Panc1 (cell line): ENCODE measurements at regions not wholly inside any gene's neighbourhood (a gene's known extent, or its start where the extent isn't known, plus 50 kb on each side); places are given as distances from the start of the nearest gene placed in this dataset.

ENCODE experiments used
- ATAC-seq: fragments of 200-7000 bp; cut with Tn5 transposase; 2 replicates; pipeline ENCODE4 v1.9.1; 2020; ENCODE audit warnings: mild to moderate bottlenecking, moderate library complexity
- BruUV-seq: library from RNA; stranded (reverse); fragments of 400-500 nt; replicated peaks from 2 replicates; lab custom pipeline; 2021; lab: Mats Ljungman, UMichigan
- CTCF ChIA-PET: fragments of 300-600 bp; sonication (Branson Sonifier 250); formaldehyde crosslinking; loops from one replicate; lab custom pipeline; 2022; ENCODE audit warnings: antibody characterized with exemption; lab: Charles Lee
- POLR2A ChIA-PET: fragments of 300-600 bp; sonication (Branson Sonifier 250); formaldehyde crosslinking; loops from one replicate; lab custom pipeline; 2022; ENCODE audit warnings: antibody characterized with exemption; lab: Charles Lee
- DNase-seq: peaks from one replicate; pipeline ENCODE4 v3.0.0-alpha.2; 2010; ENCODE audit warnings: low read depth, low spot score
- H3K27ac ChIP-seq: 2 replicates; pipeline ENCODE4 v1.5.1; 2011; ENCODE audit warnings: mild to moderate bottlenecking, low read length, inconsistent platforms
- H3K27me3 ChIP-seq: fragments of 200-500 bp; sonication (Bioruptor generic); 2 replicates; pipeline ENCODE4 v1.6.0; 2014; ENCODE audit warnings: low read length, inconsistent platforms; ENCODE audit not compliant: control insufficient read depth, insufficient read depth
- H3K36me3 ChIP-seq: fragments of 200-500 bp; sonication (Bioruptor generic); 2 replicates; pipeline ENCODE4 v1.5.1; 2014; ENCODE audit warnings: inconsistent platforms, mild to moderate bottlenecking, low read length, moderate library complexity; ENCODE audit not compliant: control insufficient read depth, insufficient read depth
- H3K4me1 ChIP-seq: 2 replicates; pipeline ENCODE4 v1.5.1; 2011; ENCODE audit warnings: inconsistent platforms, mild to moderate bottlenecking, low read length, moderate library complexity; ENCODE audit not compliant: control insufficient read depth, insufficient read depth
- H3K4me3 ChIP-seq, 2 experiments: 2 replicates each; pipeline ENCODE4 v1.5.1; 2011 to 2012; ENCODE audit warnings: low read depth in 2 of 2, low read length in 2 of 2, mild to moderate bottlenecking in 2 of 2, inconsistent platforms in 1 of 2, moderate library complexity in 1 of 2
- H3K9me3 ChIP-seq: fragments of 200-500 bp; sonication (Bioruptor generic); 2 replicates; pipeline ENCODE4 v1.5.1; 2014; ENCODE audit warnings: low read depth, mild to moderate bottlenecking, inconsistent platforms, low read length, moderate library complexity; ENCODE audit not compliant: control insufficient read depth, insufficient read depth
- CTCF ChIP-seq: fragments of 450-650 bp; IDR thresholded peaks from 2 replicates; pipeline ENCODE4 v1.5.1; 2017; ENCODE audit warnings: mild to moderate bottlenecking
- POLR2AphosphoS5 ChIP-seq: IDR thresholded peaks from 2 replicates; pipeline ENCODE4 v1.6.1; 2012; ENCODE audit warnings: mild to moderate bottlenecking, low read depth, low read length, moderate library complexity
- SIN3A ChIP-seq: IDR thresholded peaks from 2 replicates; pipeline ENCODE4 v1.6.1; 2012; ENCODE audit warnings: low read depth, mild to moderate bottlenecking, low read length, moderate library complexity, borderline replicate concordance; ENCODE audit not compliant: insufficient read depth
- TCF7L2 ChIP-seq: IDR thresholded peaks from 2 replicates; pipeline ENCODE4 v1.6.1; 2011; ENCODE audit warnings: mild to moderate bottlenecking, low read depth, low read length, inconsistent platforms
- in situ Hi-C: cut with HindIII; loops from 2 replicates; pipeline ENCODE4 v1.10.0; 2016; ENCODE audit warnings: low sequenced_read_pairs, low pct_unique_long_range_greater_than_20kb
- intact Hi-C: fragments of 100-400 bp; cut with micrococcal nuclease; formaldehyde crosslinking; loops from one replicate; pipeline ENCODE4 v1.10.0; 2022; ENCODE audit not compliant: unreplicated experiment
- TF ChIP-seq, protein P1 (sequence below), 2 experiments: IDR thresholded peaks; 2 replicates each; pipeline ENCODE4 v1.6.1; 2011 to 2012; ENCODE audit warnings: low read depth in 2 of 2, control low read depth in 1 of 2, low read length in 1 of 2, mild to moderate bottlenecking in 1 of 2, moderate library complexity in 1 of 2; ENCODE audit not compliant: insufficient read depth in 1 of 2

GRCh38 chr14:71716041-71716772 is 216.0 kb upstream of the RGS6 start:
- Histone ChIP-seq H3K27me3 (no peaks in the 10 kb centered on the region), H3K4me1 (no peaks in the 10 kb centered on the region), H3K36me3 (no peaks in the 10 kb centered on the region), H3K27ac (no peak overlapping the region), H3K9me3 (no peaks in the 10 kb centered on the region), H3K4me3 (no peak overlapping the region)
- ATAC-seq (no peak), DNase-seq (no peak)
- BruUV-seq: no TSS peak
- in situ Hi-C loops: no loop called here
- TF ChIP-seq, protein P1, sequence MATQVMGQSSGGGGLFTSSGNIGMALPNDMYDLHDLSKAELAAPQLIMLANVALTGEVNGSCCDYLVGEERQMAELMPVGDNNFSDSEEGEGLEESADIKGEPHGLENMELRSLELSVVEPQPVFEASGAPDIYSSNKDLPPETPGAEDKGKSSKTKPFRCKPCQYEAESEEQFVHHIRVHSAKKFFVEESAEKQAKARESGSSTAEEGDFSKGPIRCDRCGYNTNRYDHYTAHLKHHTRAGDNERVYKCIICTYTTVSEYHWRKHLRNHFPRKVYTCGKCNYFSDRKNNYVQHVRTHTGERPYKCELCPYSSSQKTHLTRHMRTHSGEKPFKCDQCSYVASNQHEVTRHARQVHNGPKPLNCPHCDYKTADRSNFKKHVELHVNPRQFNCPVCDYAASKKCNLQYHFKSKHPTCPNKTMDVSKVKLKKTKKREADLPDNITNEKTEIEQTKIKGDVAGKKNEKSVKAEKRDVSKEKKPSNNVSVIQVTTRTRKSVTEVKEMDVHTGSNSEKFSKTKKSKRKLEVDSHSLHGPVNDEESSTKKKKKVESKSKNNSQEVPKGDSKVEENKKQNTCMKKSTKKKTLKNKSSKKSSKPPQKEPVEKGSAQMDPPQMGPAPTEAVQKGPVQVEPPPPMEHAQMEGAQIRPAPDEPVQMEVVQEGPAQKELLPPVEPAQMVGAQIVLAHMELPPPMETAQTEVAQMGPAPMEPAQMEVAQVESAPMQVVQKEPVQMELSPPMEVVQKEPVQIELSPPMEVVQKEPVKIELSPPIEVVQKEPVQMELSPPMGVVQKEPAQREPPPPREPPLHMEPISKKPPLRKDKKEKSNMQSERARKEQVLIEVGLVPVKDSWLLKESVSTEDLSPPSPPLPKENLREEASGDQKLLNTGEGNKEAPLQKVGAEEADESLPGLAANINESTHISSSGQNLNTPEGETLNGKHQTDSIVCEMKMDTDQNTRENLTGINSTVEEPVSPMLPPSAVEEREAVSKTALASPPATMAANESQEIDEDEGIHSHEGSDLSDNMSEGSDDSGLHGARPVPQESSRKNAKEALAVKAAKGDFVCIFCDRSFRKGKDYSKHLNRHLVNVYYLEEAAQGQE (IDR thresholded peaks at IDR 0.05; ENCODE audit: insufficient read depth in 1 of 2, low read depth in 2 of 2, low read length in 1 of 2): no peak
- TF ChIP-seq CTCF (no peak), TCF7L2 (no peak), SIN3A (no peak), POLR2AphosphoS5 (no peak)
- ChIA-PET CTCF (no interaction called here), POLR2A (no interaction called here)
- intact Hi-C loops: no loop called here

- Histone ChIP-seq H3K4me1 (no peaks in the 10 kb centered on the region), H3K4me3 (no peak overlapping the region), H3K9me3 (no peaks in the 10 kb centered on the region), H3K36me3 (no peaks in the 10 kb centered on the region), H3K27me3 (no peaks in the 10 kb centered on the region), H3K27ac (no peak overlapping the region)
- ATAC-seq (peak; percentile 76), DNase-seq (peak; percentile 8)
- ChIA-PET POLR2A (no interaction called here), CTCF (interaction anchor here (0.6 to 0.7 kb wide), 2 partner anchors 12 to 912 kb away, joined by 3 to 4 read pairs; partner anchors contain the start of gene MAP3K9)
- no TSS peak for BruUV-seq
- TF ChIP-seq TCF7L2 (no peak), CTCF (peak; percentile 58)
- in situ Hi-C loops: no loop called here
- intact Hi-C loops: no loop called here
Measured at GRCh38 chr14:71720978-71721624, 211.1 kb upstream of the RGS6 start.
